ENCODE measurements at regions not wholly inside any gene's neighbourhood (a gene's known extent, or its start where the extent isn't known, plus 50 kb on each side); places are given as distances from the start of the nearest gene placed in this dataset.

DNA sequence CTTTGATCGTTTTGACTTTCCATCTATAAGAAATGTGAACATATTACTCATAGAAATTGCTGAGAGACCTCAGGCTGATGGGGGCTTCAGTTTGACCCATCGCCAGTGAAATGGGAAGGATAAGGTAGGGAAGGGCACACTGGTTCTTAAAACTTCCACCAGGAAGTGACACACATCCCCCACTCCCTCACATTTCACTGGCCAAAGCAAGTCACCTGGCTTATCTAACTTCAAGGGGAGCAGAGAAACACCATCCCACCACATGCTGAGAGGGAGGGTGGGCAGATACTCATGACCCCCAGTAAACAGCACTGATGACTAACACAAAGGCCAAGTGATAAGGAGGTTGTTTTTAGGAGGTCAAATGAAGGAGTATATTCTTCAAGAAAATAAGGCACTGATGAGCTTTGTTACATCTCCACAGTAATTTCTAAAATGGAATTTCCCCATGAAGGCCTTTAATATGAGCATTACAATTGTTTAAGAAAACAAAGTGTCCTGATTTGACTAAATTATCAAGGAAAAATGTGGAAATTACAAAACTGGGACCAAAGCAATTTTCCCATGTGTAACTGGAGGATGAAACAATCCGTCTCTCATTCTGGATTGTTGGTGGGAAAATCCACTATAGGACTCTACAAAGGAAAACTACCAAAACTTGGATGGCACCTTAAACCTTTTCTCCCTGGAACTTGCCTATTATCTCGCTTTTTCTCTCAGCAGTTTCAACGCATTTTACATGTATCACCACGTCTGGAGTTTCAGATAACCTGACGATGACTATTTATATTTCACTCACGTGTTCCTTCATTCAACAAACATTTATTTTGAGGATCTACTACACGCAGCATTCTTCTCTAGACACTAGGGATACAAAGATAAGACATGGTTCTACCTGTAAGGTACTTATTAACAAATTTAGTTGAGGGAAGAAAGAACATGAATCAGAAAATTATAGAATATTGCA is 91.8 kb upstream of the EEA1 start:
- no peak overlapping the region for H3K4me3 Mint-ChIP-seq
- intact Hi-C loops (cut with micrococcal nuclease), result loop anchor here (10.0 kb wide), 1 partner anchor 74 kb away; no protein-coding TSS in a partner anchor
- no peaks in the 10 kb centered on the region for H3K27me3 Mint-ChIP-seq

DNA sequence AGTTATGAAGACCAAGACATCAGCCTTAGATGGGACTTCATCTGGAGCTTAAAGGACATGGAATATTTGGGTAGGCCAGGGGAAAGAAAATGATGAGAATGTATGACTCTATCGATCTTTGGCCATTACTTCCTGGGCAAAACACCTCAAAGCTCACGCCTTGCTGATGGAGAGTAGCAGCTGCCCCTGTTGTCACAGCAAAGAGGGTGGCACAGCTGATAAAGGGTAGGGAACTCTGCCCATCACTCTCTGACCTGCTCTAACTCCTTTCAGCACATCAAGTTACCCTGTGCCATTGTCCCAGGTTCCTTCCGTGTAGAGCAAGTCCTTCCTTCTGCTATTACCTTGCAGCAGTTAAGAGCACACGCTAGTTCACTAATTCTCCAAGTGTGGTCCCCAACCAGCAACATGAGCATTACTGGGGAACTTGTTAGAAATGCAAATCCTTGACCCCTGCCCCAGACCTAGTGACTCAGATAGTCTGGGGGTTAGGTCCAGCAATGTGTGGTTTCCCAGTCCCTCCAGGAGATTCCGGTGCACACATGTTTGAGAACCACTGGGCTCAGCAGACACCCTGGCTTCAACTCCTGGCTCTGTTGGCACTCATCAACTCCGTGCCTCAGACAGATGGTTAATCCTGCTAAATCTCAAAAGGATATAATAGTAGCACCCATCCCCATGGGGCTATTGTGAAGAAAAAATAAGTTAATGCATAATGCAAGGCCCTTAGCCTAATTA is 93.7 kb upstream of the EEA1 start:
- H3K4me1 Mint-ChIP-seq, result no peaks in the 10 kb centered on the region
- peaks cover 5% of the 10 kb centered on the region for H3K27me3 Mint-ChIP-seq
- no peaks in the 10 kb centered on the region for H3K36me3 Mint-ChIP-seq (ENCODE audit: low read depth)
- H3K4me3 Mint-ChIP-seq, result no peak overlapping the region
- H3K9me3 Mint-ChIP-seq, result no peaks in the 10 kb centered on the region
- no peak for DNase-seq
- H3K27ac Mint-ChIP-seq, result no peak overlapping the region
- intact Hi-C loops (cut with micrococcal nuclease), result loop anchor here (10.0 kb wide), 1 partner anchor 72 kb away; no protein-coding TSS in a partner anchor

More for the DNA sequence above, 91.8 kb upstream of the EEA1 start:
- no peak overlapping the region for H3K27ac Mint-ChIP-seq
- no peaks in the 10 kb centered on the region for H3K9me3 Mint-ChIP-seq
- H3K4me1 Mint-ChIP-seq, result no peaks in the 10 kb centered on the region
- H3K36me3 Mint-ChIP-seq (ENCODE audit: low read depth), result no peaks in the 10 kb centered on the region
- no peak for DNase-seq

DNA sequence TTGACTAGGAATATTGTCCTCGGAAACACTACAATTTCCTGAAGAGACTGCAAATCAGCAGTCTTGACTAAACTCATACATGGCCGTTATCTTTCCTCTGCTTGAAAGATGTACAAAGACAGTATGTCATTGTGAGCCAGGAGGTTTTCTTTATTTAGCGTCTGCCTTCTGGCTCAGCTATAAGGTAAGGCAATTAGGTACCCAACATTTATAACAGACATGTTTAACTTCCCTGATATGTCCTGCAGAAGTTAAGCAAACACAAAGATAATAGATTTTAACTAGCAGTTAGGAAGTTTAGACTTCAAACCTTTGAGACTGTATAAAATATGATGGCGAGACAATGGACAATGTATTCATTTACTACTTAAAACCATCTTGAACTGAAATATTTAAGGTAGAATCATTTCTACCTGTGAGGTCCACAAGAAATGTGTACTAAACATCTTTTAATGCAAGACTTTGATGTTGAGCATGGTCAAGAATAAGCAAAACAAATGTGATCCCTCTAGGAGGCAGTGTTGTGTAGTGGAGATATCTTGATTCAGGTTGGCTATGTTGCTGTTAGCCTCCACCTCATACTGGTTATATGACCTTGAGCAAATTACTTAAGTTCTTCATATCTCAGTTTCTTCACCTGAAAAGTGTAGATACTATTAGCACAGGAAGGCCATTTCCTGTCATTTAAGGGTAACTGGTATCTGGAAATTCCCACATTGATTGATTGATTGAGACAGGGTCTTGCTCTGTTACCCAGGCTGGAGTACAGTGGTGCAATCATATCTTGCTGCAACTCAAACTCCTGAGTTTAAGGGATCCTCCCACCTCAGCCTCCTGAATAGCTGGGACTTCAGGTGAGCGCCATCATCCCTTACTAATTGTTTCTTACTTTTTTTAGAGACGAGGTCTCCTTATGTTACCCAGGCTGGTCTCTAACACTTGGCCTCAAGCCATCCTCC is 96.3 kb upstream of the EEA1 start:
- H3K4me1 Mint-ChIP-seq, result no peaks in the 10 kb centered on the region
- DNase-seq, result peak; percentile 62
- no peaks in the 10 kb centered on the region for H3K9me3 Mint-ChIP-seq
- no peak overlapping the region for H3K27ac Mint-ChIP-seq
- intact Hi-C loops (cut with micrococcal nuclease), result loop anchor here (2.0 to 10.0 kb wide), 3 partner anchors 37 to 372 kb away; no protein-coding TSS in a partner anchor
- H3K27me3 Mint-ChIP-seq, result peaks cover 9% of the 10 kb centered on the region
- no peak overlapping the region for H3K4me3 Mint-ChIP-seq
- H3K36me3 Mint-ChIP-seq (ENCODE audit: low read depth), result no peaks in the 10 kb centered on the region

DNA sequence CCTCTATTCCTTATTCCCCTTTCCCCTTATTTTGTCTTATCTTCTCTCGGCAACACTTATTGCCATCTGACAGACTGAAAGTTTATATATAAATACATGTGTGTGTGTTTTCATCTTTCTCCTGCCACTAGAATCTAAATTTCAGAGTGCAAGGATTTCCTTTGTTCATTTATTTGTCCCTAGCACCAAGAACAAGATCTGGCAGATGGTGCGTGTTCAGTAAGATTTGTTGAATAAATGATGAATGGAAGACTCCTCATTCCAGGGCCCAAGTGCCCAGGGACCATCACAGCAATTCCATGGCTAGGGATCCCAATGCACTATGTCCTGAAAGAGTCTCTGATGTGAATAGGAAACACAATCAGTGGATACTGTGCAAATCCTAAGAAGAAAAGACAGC is 97.9 kb upstream of the EEA1 start:
- Mint-ChIP-seq H3K4me1 (no peaks in the 10 kb centered on the region), H3K9me3 (peaks cover 4% of the 10 kb centered on the region), H3K4me3 (no peak overlapping the region), H3K27me3 (peaks cover 9% of the 10 kb centered on the region), H3K36me3 (ENCODE audit: low read depth) (no peaks in the 10 kb centered on the region), H3K27ac (no peak overlapping the region)
- intact Hi-C loops (cut with micrococcal nuclease), result loop anchor here (5.0 to 10.0 kb wide), 2 partner anchors 68 to 370 kb away; no protein-coding TSS in a partner anchor
- no peak for DNase-seq

DNA sequence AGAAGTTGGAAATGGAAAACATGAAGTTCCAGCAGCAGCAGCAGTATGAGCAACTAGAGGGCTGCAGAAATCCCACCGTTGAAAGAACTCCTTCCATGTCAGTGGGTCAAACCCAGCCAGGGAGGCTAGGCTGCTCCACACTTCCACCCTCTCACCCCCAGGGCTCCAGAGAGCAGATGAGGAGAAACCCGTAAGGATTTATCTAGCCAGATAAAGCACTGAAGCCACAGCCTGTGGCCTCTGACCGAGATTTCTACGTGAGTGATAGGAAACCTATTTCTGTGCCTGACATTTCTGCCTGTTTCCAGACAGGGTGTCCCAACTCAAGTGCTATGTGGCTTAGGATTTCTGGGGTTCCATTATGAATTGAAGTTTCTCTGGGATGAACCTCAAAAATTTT is 100.0 kb upstream of the EEA1 start:
- no peaks in the 10 kb centered on the region for H3K36me3 Mint-ChIP-seq (ENCODE audit: low read depth)
- intact Hi-C loops (cut with micrococcal nuclease), result loop anchor here (5.0 to 10.0 kb wide), 2 partner anchors 66 to 368 kb away; no protein-coding TSS in a partner anchor

DNA sequence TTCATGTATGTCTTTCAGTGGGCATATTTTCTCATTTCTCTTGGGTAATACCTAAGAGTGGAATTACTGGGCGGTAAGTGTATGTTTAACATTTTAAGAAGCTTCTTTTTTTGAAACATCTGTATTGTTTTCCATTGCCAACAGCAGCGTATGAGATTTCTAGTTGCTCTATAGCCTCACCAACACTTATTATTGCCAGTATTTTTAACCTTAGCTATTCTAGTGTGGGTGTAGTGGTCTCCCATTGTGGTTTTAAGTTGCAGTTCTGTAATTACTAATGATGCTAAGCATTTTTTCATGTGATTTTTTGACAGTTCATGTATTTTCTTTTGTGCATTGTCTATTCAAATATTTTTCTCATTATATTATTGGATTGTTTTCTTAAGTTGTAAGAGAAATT is 101.9 kb upstream of the EEA1 start:
- no peak overlapping the region for H3K27ac Mint-ChIP-seq
- H3K27me3 Mint-ChIP-seq, result peaks cover 17% of the 10 kb centered on the region

More for the DNA sequence above, 100.0 kb upstream of the EEA1 start:
- no peak for DNase-seq
- no peak overlapping the region for H3K4me3 Mint-ChIP-seq
- no peaks in the 10 kb centered on the region for H3K4me1 Mint-ChIP-seq
- H3K9me3 Mint-ChIP-seq, result peaks cover 4% of the 10 kb centered on the region
- H3K27me3 Mint-ChIP-seq, result peaks cover 9% of the 10 kb centered on the region
- no peak overlapping the region for H3K27ac Mint-ChIP-seq

DNA sequence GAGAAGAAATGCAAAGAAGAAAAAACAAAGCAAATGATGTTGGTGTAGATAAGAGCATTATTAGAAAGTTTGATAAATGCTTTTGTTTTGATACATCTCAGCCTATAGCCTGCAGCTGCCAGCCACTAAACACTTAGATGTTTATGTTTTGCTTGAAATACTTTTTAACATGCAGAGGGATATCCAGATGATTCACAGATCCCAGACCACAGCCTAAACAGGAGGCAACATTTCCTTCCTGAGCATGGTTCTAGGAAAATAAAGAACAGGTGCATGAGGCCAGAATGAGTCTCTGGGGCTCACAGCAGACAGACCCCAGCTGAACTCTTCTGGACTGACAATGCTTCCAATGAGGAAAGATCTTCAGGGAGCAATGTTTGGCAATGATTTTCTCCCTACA is 103.7 kb upstream of the EEA1 start:
- peaks cover 12% of the 10 kb centered on the region for H3K27me3 Mint-ChIP-seq
- no peaks in the 10 kb centered on the region for H3K4me1 Mint-ChIP-seq
- no peaks in the 10 kb centered on the region for H3K36me3 Mint-ChIP-seq (ENCODE audit: low read depth)
- intact Hi-C loops (cut with micrococcal nuclease), result no loop called here
- peaks cover 4% of the 10 kb centered on the region for H3K9me3 Mint-ChIP-seq
- no peak overlapping the region for H3K27ac Mint-ChIP-seq
- no peak overlapping the region for H3K4me3 Mint-ChIP-seq
- DNase-seq, result no peak

More for the DNA sequence above, 101.9 kb upstream of the EEA1 start:
- intact Hi-C loops (cut with micrococcal nuclease), result no loop called here
- Mint-ChIP-seq H3K4me1 (no peaks in the 10 kb centered on the region), H3K36me3 (ENCODE audit: low read depth) (no peaks in the 10 kb centered on the region), H3K4me3 (no peak overlapping the region), H3K9me3 (peaks cover 4% of the 10 kb centered on the region)
- no peak for DNase-seq

DNA sequence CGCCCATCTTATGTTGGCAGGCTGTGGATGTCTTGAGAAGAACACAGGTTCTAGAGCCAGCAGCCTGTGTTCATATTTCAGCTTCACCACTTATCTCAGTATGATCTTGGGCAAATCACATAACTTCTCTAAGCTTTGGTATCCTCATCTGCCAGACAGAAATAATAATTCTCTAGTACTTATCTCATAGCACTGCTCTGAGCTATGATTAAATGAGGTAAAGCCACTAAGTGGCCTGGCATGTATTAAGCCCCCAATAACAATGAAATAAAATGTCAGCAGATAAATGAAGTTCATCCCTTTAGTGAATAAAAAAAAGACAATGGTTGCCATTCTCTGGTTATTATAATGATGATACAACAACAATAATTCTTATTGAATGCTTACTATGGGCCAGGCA is 104.9 kb upstream of the EEA1 start:
- no peak for DNase-seq
- H3K4me1 Mint-ChIP-seq, result no peaks in the 10 kb centered on the region
- H3K9me3 Mint-ChIP-seq, result peaks cover 4% of the 10 kb centered on the region
- no peak overlapping the region for H3K4me3 Mint-ChIP-seq
- H3K36me3 Mint-ChIP-seq (ENCODE audit: low read depth), result no peaks in the 10 kb centered on the region
- intact Hi-C loops (cut with micrococcal nuclease), result no loop called here
- H3K27me3 Mint-ChIP-seq, result peaks cover 10% of the 10 kb centered on the region
- no peak overlapping the region for H3K27ac Mint-ChIP-seq

DNA sequence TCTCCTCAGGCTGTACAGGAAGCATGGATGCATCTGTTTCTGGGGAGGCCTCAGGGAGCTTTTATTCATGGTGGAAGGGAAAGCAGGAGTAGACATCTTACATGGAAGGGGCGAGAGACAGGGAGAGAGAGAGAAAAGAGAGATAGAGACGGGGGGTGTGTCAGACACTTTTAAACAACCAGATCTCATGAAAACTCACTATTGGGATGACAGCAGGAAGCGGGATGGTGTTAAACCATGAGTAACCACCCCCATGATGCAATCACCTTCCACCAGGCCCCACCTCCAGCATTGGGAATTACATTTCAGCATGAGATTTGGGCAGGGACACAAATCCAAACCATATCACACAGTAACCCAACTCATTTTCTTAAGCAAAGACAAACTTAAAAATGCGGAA is 110.0 kb upstream of the EEA1 start:
- no peak for DNase-seq
- Mint-ChIP-seq H3K4me3 (no peak overlapping the region), H3K27ac (no peak overlapping the region), H3K27me3 (peaks cover 8% of the 10 kb centered on the region), H3K9me3 (no peaks in the 10 kb centered on the region), H3K36me3 (ENCODE audit: low read depth) (no peaks in the 10 kb centered on the region), H3K4me1 (no peaks in the 10 kb centered on the region)
- intact Hi-C loops (cut with micrococcal nuclease), result no loop called here

DNA sequence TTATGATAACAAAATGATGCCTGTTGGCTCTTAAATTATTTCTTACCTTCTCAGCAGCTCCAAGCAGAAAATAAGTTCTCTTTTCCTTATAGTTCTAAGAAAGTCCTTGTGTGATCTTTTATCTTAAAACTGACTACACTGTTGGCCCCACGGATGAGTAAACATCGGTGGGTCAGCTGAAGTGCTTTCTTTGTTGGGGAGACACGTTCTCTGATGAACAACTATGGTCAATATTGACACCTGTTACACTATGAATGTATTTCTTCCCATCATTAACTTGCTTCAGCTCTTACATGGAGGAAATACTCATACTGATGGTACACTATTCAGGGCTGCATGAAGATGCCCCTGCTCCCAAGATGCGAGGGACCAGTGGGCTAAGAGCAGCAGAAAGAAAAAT is 110.8 kb upstream of the EEA1 start:
- Mint-ChIP-seq H3K27me3 (peaks cover 2% of the 10 kb centered on the region), H3K9me3 (no peaks in the 10 kb centered on the region), H3K4me3 (no peak overlapping the region), H3K36me3 (ENCODE audit: low read depth) (no peaks in the 10 kb centered on the region), H3K4me1 (no peaks in the 10 kb centered on the region), H3K27ac (no peak overlapping the region)
- intact Hi-C loops (cut with micrococcal nuclease), result no loop called here
- no peak for DNase-seq

DNA sequence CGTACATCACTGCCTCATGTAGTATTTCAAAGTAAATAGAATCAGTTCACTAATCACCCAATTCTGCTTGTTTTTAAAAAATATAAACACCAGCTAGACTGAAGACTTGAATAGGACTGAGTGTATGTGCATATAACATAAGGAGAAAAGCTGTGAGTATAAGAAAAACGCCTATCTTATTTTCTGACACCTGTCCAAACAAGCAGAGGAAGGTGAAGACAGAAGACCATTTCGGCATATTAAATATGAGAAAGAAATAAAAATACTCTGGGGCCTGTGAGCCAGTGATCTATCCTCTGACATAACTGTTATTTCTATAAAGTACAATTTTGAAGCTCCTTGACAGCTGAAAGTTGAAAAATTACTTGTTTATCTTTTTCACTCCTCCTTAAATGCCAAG is 111.3 kb upstream of the EEA1 start:
- Mint-ChIP-seq H3K4me3 (no peak overlapping the region), H3K9me3 (no peaks in the 10 kb centered on the region), H3K4me1 (no peaks in the 10 kb centered on the region), H3K27me3 (peaks cover 2% of the 10 kb centered on the region), H3K36me3 (ENCODE audit: low read depth) (no peaks in the 10 kb centered on the region), H3K27ac (no peak overlapping the region)
- intact Hi-C loops (cut with micrococcal nuclease), result no loop called here
- no peak for DNase-seq

DNA sequence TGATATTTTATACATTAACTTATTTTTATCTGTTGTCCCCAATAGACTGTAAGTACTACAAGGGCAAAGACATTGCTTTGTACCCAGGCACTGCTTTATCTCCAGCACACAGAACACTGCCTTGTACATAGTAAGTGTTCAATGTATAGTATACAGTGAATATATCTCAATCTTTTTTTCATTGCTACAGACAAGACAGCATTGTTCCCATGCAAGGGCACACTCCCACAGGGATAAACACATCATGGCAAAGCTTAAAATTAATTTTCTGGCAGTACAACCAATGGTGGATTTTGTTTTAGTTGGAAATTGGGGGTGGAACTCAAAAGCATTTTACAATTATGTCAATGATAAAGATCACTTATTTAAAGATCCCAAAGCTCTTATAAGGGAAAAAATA is 112.3 kb upstream of the EEA1 start:
- no peak overlapping the region for H3K4me3 Mint-ChIP-seq
- H3K27me3 Mint-ChIP-seq, result no peaks in the 10 kb centered on the region
- intact Hi-C loops (cut with micrococcal nuclease), result no loop called here
- H3K9me3 Mint-ChIP-seq, result peaks cover 3% of the 10 kb centered on the region
- H3K4me1 Mint-ChIP-seq, result no peaks in the 10 kb centered on the region
- DNase-seq, result no peak
- H3K36me3 Mint-ChIP-seq (ENCODE audit: low read depth), result no peaks in the 10 kb centered on the region
- H3K27ac Mint-ChIP-seq, result no peak overlapping the region

DNA sequence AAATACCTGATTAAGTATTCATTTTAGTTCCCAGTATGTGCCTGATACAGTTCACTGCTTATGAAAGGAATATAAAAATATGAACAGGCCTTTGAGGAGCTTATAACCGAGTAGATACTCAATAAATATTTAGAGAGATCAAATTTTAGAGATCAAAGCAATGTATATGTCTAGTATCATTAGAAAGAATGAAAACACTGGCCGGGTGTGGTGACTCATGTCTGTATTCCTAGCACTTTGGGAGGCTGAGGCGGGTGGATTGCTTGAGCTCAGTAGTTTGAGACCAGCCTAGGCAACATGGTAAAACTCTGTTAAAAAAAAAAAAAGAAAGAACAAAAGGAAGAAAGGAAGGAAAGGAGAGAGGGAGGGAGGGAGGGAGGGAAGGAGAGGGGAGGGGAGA is 113.2 kb upstream of the EEA1 start:
- H3K36me3 Mint-ChIP-seq (ENCODE audit: low read depth), result no peaks in the 10 kb centered on the region
- no peaks in the 10 kb centered on the region for H3K4me1 Mint-ChIP-seq
- no peak overlapping the region for H3K4me3 Mint-ChIP-seq
- H3K27ac Mint-ChIP-seq, result no peak overlapping the region
- intact Hi-C loops (cut with micrococcal nuclease), result no loop called here
- no peak for DNase-seq
- H3K27me3 Mint-ChIP-seq, result no peaks in the 10 kb centered on the region
- H3K9me3 Mint-ChIP-seq, result peaks cover 7% of the 10 kb centered on the region

Data from activated CD4-positive, alpha-beta T cell treated with anti-CD3 and anti-CD28 coated beads, Interleukin-2, amount 10 ng/mL, durations not matched to agents 24 days and 14 days (primary cell).